ENCODE measurements at regions not wholly inside any gene's neighbourhood (a gene's known extent, or its start where the extent isn't known, plus 50 kb on each side); places are given as distances from the start of the nearest gene placed in this dataset.

DNA sequence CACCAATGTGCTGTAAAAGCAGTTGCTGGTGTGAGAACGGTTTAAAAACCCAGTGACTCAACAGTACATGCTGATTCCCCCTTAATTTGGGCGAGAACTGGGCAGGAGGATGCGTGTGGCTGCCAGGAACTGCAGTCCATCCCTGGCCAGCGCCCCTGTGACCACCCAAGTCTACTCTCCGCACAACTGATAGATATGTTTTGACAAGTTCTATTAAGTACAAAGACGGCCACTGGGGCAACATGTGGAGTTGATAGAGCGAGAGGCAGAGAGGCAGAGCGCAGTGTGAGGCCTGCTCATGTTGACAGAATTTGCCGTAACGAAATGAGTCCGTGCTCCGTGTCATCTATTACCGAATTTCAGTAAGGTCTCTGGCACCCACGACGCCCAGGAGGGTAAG lies 855.0 kb downstream of the BCL11B start:
- Histone ChIP-seq H3K27ac (no peak overlapping the region), H3K27me3 (no peaks in the 10 kb centered on the region), H3K36me3 (no peaks in the 10 kb centered on the region), H3K4me1 (no peaks in the 10 kb centered on the region), H3K9me3 (no peaks in the 10 kb centered on the region), H3K4me3 (no peak overlapping the region)
- DNase-seq (ENCODE audit: low spot score in 2 of 2) = no peak
- TF ChIP-seq CTCF (IDR thresholded peaks at IDR 0.05) (no peak), POLR2AphosphoS5 (IDR thresholded peaks at IDR 0.05) (no peak), POLR2A (IDR thresholded peaks at IDR 0.05) (no peak)
- intact Hi-C loops (cut with DNase I; ENCODE audit: low total_unique reads) = no loop called here

GRCh38 chr14:98428483-98428994 lies 843.5 kb downstream of the BCL11B start:
- no peak for TF ChIP-seq CTCF (IDR thresholded peaks at IDR 0.05)
- TF ChIP-seq POLR2A (IDR thresholded peaks at IDR 0.05) = no peak
- TF ChIP-seq POLR2AphosphoS5 (IDR thresholded peaks at IDR 0.05) = no peak
- Histone ChIP-seq H3K4me3 (no peak overlapping the region), H3K9me3 (no peaks in the 10 kb centered on the region), H3K36me3 (no peaks in the 10 kb centered on the region), H3K4me1 (no peaks in the 10 kb centered on the region), H3K27me3 (no peaks in the 10 kb centered on the region), H3K27ac (no peak overlapping the region)
- DNase-seq (ENCODE audit: low spot score in 2 of 2) = no peak
- intact Hi-C loops (cut with DNase I; ENCODE audit: low total_unique reads) = no loop called here

GRCh38 chr14:98433436-98433835 lies 838.6 kb downstream of the BCL11B start:
- TF ChIP-seq POLR2A (IDR thresholded peaks at IDR 0.05) (no peak), CTCF (IDR thresholded peaks at IDR 0.05) (no peak), POLR2AphosphoS5 (IDR thresholded peaks at IDR 0.05) (no peak)
- DNase-seq (ENCODE audit: low spot score in 2 of 2) = no peak
- intact Hi-C loops (cut with DNase I; ENCODE audit: low total_unique reads) = no loop called here
- H3K27ac ChIP-seq = no peak overlapping the region
- no peaks in the 10 kb centered on the region for H3K4me1 ChIP-seq
- H3K36me3 ChIP-seq = no peaks in the 10 kb centered on the region
- no peak overlapping the region for H3K4me3 ChIP-seq
- H3K9me3 ChIP-seq = peaks cover 0 to 10% of the 10 kb centered on the region in 2 donors
- H3K27me3 ChIP-seq = no peaks in the 10 kb centered on the region

DNA sequence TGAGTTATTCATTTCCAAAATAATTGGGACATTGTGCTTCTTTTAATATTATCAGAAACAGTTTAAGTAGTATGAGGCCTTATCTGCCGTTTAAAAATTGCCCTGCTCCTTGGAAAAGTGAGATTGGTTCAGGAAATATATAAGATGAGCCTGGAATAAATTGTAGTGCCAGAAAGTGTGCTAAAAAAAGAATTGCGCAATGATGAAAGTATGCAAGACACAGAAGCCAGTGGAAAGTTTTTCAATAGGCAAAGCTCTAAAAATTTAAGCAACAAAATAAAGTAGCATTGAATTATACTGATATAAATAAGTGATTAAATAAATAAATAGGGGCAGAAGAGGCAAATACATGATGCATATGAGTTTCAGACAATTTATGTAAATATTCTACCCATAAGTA lies 834.9 kb downstream of the BCL11B start:
- Histone ChIP-seq H3K27me3 (no peaks in the 10 kb centered on the region), H3K27ac (no peak overlapping the region), H3K4me1 (no peaks in the 10 kb centered on the region), H3K36me3 (no peaks in the 10 kb centered on the region), H3K4me3 (no peak overlapping the region), H3K9me3 (peaks cover 0 to 10% of the 10 kb centered on the region in 2 donors)
- TF ChIP-seq POLR2A (IDR thresholded peaks at IDR 0.05) (no peak), CTCF (IDR thresholded peaks at IDR 0.05) (no peak), POLR2AphosphoS5 (IDR thresholded peaks at IDR 0.05) (no peak)
- intact Hi-C loops (cut with DNase I; ENCODE audit: low total_unique reads) = no loop called here
- no peak for DNase-seq (ENCODE audit: low spot score in 2 of 2)

DNA sequence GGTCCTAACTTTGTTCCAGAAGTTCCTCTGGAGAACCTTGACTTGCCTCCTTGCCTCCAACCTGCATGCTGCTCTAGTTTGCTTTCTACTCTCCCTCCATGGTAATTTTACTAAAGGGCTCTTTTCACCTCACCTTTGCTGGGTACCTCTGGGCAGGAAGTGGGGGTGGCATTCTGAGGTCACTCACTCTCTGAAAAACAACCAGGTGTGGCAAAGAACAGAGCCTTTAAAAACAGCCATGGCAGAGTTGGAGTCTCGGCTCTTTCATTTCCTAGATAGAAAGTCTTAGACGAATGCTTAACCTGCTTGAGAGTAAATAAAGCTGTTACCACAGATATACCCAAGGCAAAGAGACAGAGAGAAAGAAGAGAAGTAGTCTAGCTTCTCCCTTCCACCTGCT lies 827.9 kb downstream of the BCL11B start:
- intact Hi-C loops (cut with DNase I; ENCODE audit: low total_unique reads) = no loop called here

More for the DNA sequence above, 827.9 kb downstream of the BCL11B start:
- H3K4me3 ChIP-seq = no peak overlapping the region
- no peak for DNase-seq (ENCODE audit: low spot score in 2 of 2)
- no peaks in the 10 kb centered on the region for H3K9me3 ChIP-seq
- H3K36me3 ChIP-seq = no peaks in the 10 kb centered on the region
- no peak for TF ChIP-seq CTCF (IDR thresholded peaks at IDR 0.05)
- no peak for TF ChIP-seq POLR2A (IDR thresholded peaks at IDR 0.05)
- no peak for TF ChIP-seq POLR2AphosphoS5 (IDR thresholded peaks at IDR 0.05)
- no peaks in the 10 kb centered on the region for H3K4me1 ChIP-seq
- H3K27me3 ChIP-seq = no peaks in the 10 kb centered on the region
- H3K27ac ChIP-seq = peak overlapping the region in 1 of 2 donors; percentile 12

All from breast epithelium (tissue), 4 donors.